ENCODE measurements at regions not wholly inside any gene's neighbourhood (a gene's known extent, or its start where the extent isn't known, plus 50 kb on each side); places are given as distances from the start of the nearest gene placed in this dataset.

- ATAC-seq (no peak), DNase-seq (ENCODE audit: low spot score) (no peak)
- H3K27me3 Mint-ChIP-seq: no peaks in the 10 kb centered on the region
- H3K36me3 Mint-ChIP-seq: no peaks in the 10 kb centered on the region
- H3K27ac Mint-ChIP-seq: no peak overlapping the region
- no peak overlapping the region for H3K4me3 Mint-ChIP-seq
- no peaks in the 10 kb centered on the region for H3K4me1 Mint-ChIP-seq (ENCODE audit: low read depth in 2 of 2)
- H3K9me3 Mint-ChIP-seq: peaks cover 10% of the 10 kb centered on the region
Observed at GRCh38 chr3:95965704-95966336, 848.6 kb upstream of the EPHA6 start.

- no peak for ATAC-seq
- H3K27me3 Mint-ChIP-seq: no peaks in the 10 kb centered on the region
Observed at GRCh38 chr3:95971573-95971972, 842.8 kb upstream of the EPHA6 start.

GRCh38 chr3:95994338-95994737 lies 820.1 kb upstream of the EPHA6 start:
- no peak for DNase-seq (ENCODE audit: low spot score)
- H3K27me3 Mint-ChIP-seq: no peaks in the 10 kb centered on the region
- peaks cover 4% of the 10 kb centered on the region for H3K36me3 Mint-ChIP-seq
- H3K4me3 Mint-ChIP-seq: no peak overlapping the region
- H3K4me1 Mint-ChIP-seq (ENCODE audit: low read depth in 2 of 2): no peaks in the 10 kb centered on the region
- no peak overlapping the region for H3K27ac Mint-ChIP-seq
- H3K9me3 Mint-ChIP-seq: peaks cover 15% of the 10 kb centered on the region
- no peak for ATAC-seq

More at GRCh38 chr3:95971573-95971972, 842.8 kb upstream of the EPHA6 start:
- Mint-ChIP-seq H3K9me3 (peaks cover 13% of the 10 kb centered on the region), H3K36me3 (peaks cover 8% of the 10 kb centered on the region), H3K4me3 (no peak overlapping the region), H3K4me1 (ENCODE audit: low read depth in 2 of 2) (no peaks in the 10 kb centered on the region), H3K27ac (no peak overlapping the region)
- DNase-seq (ENCODE audit: low spot score): no peak

GRCh38 chr3:96000966-96001365 lies 813.4 kb upstream of the EPHA6 start:
- DNase-seq (ENCODE audit: low spot score) (no peak), ATAC-seq (no peak)
- no peaks in the 10 kb centered on the region for H3K4me1 Mint-ChIP-seq (ENCODE audit: low read depth in 2 of 2)
- H3K27ac Mint-ChIP-seq: no peak overlapping the region
- peaks cover 20% of the 10 kb centered on the region for H3K9me3 Mint-ChIP-seq
- no peak overlapping the region for H3K4me3 Mint-ChIP-seq
- peaks cover 4% of the 10 kb centered on the region for H3K36me3 Mint-ChIP-seq
- no peaks in the 10 kb centered on the region for H3K27me3 Mint-ChIP-seq

GRCh38 chr3:96007650-96008195 lies 806.7 kb upstream of the EPHA6 start:
- ATAC-seq: no peak
- no peak overlapping the region for H3K27ac Mint-ChIP-seq

GRCh38 chr3:96012939-96013338 lies 801.5 kb upstream of the EPHA6 start:
- H3K4me3 Mint-ChIP-seq: no peak overlapping the region

More at GRCh38 chr3:96007650-96008195, 806.7 kb upstream of the EPHA6 start:
- no peaks in the 10 kb centered on the region for H3K27me3 Mint-ChIP-seq
- H3K9me3 Mint-ChIP-seq: peaks cover 18% of the 10 kb centered on the region
- no peaks in the 10 kb centered on the region for H3K36me3 Mint-ChIP-seq
- DNase-seq (ENCODE audit: low spot score): no peak
- H3K4me1 Mint-ChIP-seq (ENCODE audit: low read depth in 2 of 2): no peaks in the 10 kb centered on the region
- no peak overlapping the region for H3K4me3 Mint-ChIP-seq

DNA sequence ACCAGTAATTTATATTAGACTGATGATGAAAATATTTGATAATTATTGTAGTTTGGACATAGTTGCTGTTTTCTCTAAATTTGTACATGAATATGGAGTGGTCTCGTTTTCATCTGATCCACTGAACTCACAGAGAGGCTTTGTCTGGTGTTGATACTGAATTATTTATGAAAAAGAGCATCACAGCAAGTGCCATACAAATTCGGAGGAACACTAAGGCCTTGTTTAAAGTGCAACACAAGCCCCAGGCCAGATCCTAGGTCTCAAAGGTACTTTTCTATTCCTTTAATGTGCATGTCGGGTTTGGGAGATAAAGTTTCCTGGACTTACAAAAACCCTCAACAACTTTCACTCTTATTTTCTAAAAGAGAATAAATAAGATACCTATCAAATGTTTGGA lies 796.8 kb upstream of the EPHA6 start:
- Mint-ChIP-seq H3K27me3 (no peaks in the 10 kb centered on the region), H3K9me3 (no peaks in the 10 kb centered on the region), H3K4me3 (no peak overlapping the region), H3K27ac (no peak overlapping the region), H3K4me1 (ENCODE audit: low read depth in 2 of 2) (no peaks in the 10 kb centered on the region), H3K36me3 (no peaks in the 10 kb centered on the region)
- ATAC-seq: no peak
- no peak for DNase-seq (ENCODE audit: low spot score)

More at GRCh38 chr3:96012939-96013338, 801.5 kb upstream of the EPHA6 start:
- Mint-ChIP-seq H3K27ac (no peak overlapping the region), H3K4me1 (ENCODE audit: low read depth in 2 of 2) (no peaks in the 10 kb centered on the region), H3K27me3 (no peaks in the 10 kb centered on the region), H3K9me3 (peaks cover 10% of the 10 kb centered on the region), H3K36me3 (no peaks in the 10 kb centered on the region)
- no peak for DNase-seq (ENCODE audit: low spot score)
- ATAC-seq: no peak

- H3K4me1 Mint-ChIP-seq (ENCODE audit: low read depth in 2 of 2): no peaks in the 10 kb centered on the region
- ATAC-seq: no peak
Observed at GRCh38 chr3:96022676-96023075, 791.7 kb upstream of the EPHA6 start.

DNA sequence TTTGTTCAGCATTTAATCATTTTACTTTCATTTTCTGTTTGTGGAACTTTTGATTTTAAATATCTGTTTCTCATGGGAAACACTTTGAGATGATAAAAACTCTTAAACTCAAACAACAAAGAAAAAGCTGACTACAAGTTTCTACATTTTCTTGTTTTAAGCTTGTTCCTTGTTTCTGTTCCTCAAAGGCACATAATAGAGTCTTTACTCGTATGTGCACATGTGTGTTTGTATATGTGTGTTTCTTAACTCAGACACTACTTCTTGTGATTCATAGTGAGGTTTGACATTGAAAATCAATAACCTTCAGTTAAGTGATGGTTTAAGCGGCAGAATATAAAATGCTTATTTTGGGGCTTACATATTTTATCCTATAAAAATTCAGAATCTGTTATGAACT lies 786.7 kb upstream of the EPHA6 start:
- DNase-seq (ENCODE audit: low spot score) (no peak), ATAC-seq (no peak)
- no peak overlapping the region for H3K27ac Mint-ChIP-seq
- no peaks in the 10 kb centered on the region for H3K27me3 Mint-ChIP-seq
- H3K4me3 Mint-ChIP-seq: no peak overlapping the region
- no peaks in the 10 kb centered on the region for H3K4me1 Mint-ChIP-seq (ENCODE audit: low read depth in 2 of 2)
- H3K9me3 Mint-ChIP-seq: no peaks in the 10 kb centered on the region
- H3K36me3 Mint-ChIP-seq: no peaks in the 10 kb centered on the region

More at GRCh38 chr3:96022676-96023075, 791.7 kb upstream of the EPHA6 start:
- Mint-ChIP-seq H3K27me3 (no peaks in the 10 kb centered on the region), H3K4me3 (no peak overlapping the region), H3K27ac (no peak overlapping the region), H3K9me3 (no peaks in the 10 kb centered on the region), H3K36me3 (no peaks in the 10 kb centered on the region)
- DNase-seq (ENCODE audit: low spot score): no peak

- H3K9me3 Mint-ChIP-seq: peaks cover 15% of the 10 kb centered on the region
- no peaks in the 10 kb centered on the region for H3K27me3 Mint-ChIP-seq
- DNase-seq (ENCODE audit: low spot score) (no peak), ATAC-seq (no peak)
- no peaks in the 10 kb centered on the region for H3K4me1 Mint-ChIP-seq (ENCODE audit: low read depth in 2 of 2)
- no peak overlapping the region for H3K27ac Mint-ChIP-seq
- no peak overlapping the region for H3K4me3 Mint-ChIP-seq
- peaks cover 13% of the 10 kb centered on the region for H3K36me3 Mint-ChIP-seq
Observed at GRCh38 chr3:96039632-96040031, 774.8 kb upstream of the EPHA6 start.

GRCh38 chr3:96059301-96059700 lies 755.1 kb upstream of the EPHA6 start:
- no peaks in the 10 kb centered on the region for H3K27me3 Mint-ChIP-seq
- H3K9me3 Mint-ChIP-seq: peaks cover 11% of the 10 kb centered on the region
- no peaks in the 10 kb centered on the region for H3K4me1 Mint-ChIP-seq (ENCODE audit: low read depth in 2 of 2)
- no peaks in the 10 kb centered on the region for H3K36me3 Mint-ChIP-seq
- H3K4me3 Mint-ChIP-seq: no peak overlapping the region
- H3K27ac Mint-ChIP-seq: no peak overlapping the region
- DNase-seq (ENCODE audit: low spot score) (no peak), ATAC-seq (no peak)

DNA sequence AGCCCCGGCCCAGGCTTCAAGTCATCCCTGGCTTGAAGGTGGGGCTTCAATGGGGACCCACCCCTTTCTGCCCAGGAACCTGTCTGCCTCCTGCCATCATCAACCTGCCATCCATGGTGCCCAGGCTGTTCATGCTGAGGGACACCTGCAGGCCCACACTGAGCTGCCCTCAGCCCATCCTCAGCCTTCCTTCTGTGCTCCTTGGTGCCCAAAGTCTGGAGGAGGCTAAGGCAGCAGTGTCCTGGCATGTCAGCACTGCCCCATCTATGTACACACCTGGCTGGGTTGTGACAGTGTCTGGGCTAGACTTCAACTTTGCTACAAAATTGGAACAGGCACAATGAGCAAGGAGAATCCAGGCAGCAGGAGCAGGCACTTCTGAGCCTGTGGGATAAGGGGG lies 745.3 kb upstream of the EPHA6 start:
- no peak overlapping the region for H3K4me3 Mint-ChIP-seq
- H3K36me3 Mint-ChIP-seq: no peaks in the 10 kb centered on the region
- no peaks in the 10 kb centered on the region for H3K4me1 Mint-ChIP-seq (ENCODE audit: low read depth in 2 of 2)
- H3K9me3 Mint-ChIP-seq: peaks cover 6% of the 10 kb centered on the region
- DNase-seq (ENCODE audit: low spot score): no peak
- no peak overlapping the region for H3K27ac Mint-ChIP-seq
- ATAC-seq: no peak
- no peaks in the 10 kb centered on the region for H3K27me3 Mint-ChIP-seq

GRCh38 chr3:96070678-96071077 lies 743.7 kb upstream of the EPHA6 start:
- Mint-ChIP-seq H3K4me1 (ENCODE audit: low read depth in 2 of 2) (no peaks in the 10 kb centered on the region), H3K27me3 (no peaks in the 10 kb centered on the region), H3K36me3 (no peaks in the 10 kb centered on the region), H3K4me3 (no peak overlapping the region), H3K9me3 (peaks cover 8% of the 10 kb centered on the region), H3K27ac (no peak overlapping the region)
- DNase-seq (ENCODE audit: low spot score): no peak
- no peak for ATAC-seq

DNA sequence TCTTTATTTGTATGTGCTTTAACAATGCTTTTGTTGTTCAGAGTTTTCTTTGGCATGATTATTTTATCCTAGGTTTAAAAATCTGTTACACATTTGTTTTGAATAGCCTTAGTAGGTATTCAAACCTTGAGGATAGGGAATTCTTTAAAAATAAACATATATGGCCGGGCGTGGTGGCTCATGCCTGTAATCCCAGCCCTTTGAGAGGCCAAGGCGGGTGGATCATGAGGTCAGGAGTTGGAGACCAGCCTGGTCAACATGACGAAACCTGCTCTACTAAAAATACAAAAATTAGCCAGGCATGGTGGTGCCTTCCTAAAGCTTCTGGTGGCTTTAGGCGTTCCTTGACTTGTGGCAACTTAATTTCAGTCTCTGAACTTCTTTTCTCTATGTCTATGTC lies 743.3 kb upstream of the EPHA6 start:
- Mint-ChIP-seq H3K4me3 (no peak overlapping the region), H3K4me1 (ENCODE audit: low read depth in 2 of 2) (no peaks in the 10 kb centered on the region), H3K27ac (no peak overlapping the region), H3K9me3 (peaks cover 10% of the 10 kb centered on the region), H3K27me3 (no peaks in the 10 kb centered on the region), H3K36me3 (peaks cover 4% of the 10 kb centered on the region)
- DNase-seq (ENCODE audit: low spot score): no peak
- ATAC-seq: no peak

DNA sequence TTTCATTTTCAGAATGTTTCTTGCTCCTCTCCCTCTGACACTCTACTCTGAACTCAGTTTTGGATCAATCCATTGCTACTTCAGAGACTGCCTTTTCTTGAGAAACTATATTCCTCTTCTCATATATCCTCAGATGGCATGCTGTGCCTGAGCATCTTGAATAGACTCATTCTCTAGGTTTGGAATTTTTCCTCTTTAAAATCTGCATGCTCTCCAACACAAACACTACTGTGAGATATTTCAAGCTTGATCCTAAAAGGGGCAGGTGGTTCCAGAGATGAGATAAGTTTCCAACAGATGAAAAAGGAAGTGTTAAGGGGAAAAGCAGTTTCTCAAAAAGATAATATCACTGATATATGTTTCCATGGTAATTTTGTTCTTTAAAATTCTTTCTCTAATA lies 742.2 kb upstream of the EPHA6 start:
- Mint-ChIP-seq H3K27me3 (no peaks in the 10 kb centered on the region), H3K4me1 (ENCODE audit: low read depth in 2 of 2) (no peaks in the 10 kb centered on the region), H3K4me3 (no peak overlapping the region), H3K9me3 (peaks cover 12% of the 10 kb centered on the region), H3K27ac (no peak overlapping the region), H3K36me3 (peaks cover 6% of the 10 kb centered on the region)
- no peak for ATAC-seq
- DNase-seq (ENCODE audit: low spot score): no peak
